NOMO-1 treated with dmso at 0.1 percent for 144 hours (cell line): ENCODE measurements at regions not wholly inside any gene's neighbourhood (a gene's known extent, or its start where the extent isn't known, plus 50 kb on each side); places are given as distances from the start of the nearest gene placed in this dataset.

Experiments used
- DNase-seq: peaks from one replicate; lab custom pipeline; 2025; ENCODE audit not compliant: unreplicated experiment; lab: John Stamatoyannopoulos, UW

DNA sequence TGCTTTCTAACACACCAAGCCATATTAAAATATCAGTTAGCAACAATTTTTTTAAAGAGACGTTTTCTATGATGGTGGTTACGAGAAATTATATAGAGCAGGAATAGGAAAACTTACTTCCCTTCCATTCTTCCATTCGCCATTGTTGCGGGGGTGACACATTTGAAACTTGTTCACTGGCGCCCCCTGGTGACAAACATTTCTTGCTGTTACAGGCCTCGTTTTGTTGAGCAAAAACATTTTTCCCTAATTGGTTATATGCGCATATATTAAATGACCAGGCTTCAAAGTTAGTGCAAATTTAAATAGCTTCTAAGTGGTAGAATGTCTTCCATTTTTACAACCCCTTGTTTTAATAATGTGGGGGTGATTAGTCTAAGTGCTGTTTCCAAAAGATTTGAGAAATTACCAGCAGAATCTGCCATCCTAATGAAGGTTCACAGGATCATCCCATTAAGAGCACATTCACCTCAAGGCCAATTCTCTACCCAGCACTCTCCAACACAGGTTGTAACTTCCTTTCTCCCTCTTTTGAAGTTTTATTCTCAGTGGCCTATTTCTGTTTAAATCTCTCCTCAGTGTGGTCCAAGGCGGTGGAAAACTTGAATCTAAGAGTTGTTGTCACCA is 1124.7 kb downstream of the FLRT2 start:
- no peak for DNase-seq

DNA sequence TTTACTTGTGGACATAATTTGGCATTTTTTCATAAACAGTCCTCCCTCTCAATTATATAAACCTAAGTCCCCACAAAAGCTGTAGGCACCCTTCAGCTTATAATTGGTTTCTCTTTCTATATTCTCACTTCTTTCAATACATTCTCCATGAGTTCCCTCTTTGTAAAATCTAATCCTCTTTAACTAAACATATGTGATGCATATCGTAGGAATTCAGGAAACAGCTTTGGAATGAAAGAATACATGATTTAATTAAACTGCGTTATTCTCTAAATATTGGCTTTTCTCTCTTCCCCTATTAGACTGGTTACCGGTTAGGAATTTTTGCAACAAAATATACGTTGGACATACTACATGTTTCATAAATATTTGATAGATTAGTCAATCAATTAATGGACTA is 1122.6 kb downstream of the FLRT2 start:
- no peak for DNase-seq

DNA sequence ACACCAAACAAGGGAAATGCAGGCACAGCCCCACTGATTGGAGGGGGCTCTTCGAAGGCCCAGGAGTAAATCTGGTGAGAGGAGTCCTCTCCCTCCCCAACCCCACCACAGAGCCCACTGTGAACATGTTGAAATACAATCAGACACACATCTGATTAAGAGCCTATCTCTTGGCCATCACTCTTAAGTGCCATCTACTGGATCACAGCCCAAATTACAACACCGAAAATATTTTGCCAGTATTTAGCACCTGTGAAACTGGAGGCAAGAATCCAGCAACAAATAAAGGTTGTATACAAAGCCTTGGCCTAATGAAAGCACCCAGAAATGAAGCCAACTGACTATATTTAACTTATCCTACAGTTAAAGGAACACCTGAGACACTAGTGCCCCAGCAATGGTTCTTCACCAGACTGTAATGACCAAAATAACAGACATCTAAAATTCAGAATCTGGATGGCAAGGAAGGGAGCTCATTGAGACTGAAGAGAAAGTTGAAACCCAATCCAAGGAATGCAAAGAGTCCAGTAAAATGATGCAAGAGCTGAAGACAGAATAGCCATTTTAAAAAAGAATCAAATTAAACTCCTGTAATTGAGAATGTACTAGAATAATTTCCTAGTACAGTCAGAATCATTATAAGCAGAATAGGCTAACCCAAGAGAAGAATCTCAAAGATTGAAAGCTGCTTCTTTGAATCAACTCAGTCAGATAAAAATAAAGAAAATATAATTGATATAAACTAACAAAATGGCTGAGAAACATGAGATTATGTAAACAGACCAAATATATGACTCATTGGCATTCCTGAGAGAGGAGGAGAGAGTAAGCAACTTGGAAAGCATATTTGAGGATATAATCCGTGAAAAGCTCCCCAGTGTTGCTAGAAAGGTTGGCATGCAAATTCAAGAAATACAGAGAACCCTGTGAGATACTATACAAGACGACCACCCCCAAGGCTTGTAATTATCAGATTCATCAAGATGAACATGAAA is 1117.0 kb downstream of the FLRT2 start:
- DNase-seq: no peak

DNA sequence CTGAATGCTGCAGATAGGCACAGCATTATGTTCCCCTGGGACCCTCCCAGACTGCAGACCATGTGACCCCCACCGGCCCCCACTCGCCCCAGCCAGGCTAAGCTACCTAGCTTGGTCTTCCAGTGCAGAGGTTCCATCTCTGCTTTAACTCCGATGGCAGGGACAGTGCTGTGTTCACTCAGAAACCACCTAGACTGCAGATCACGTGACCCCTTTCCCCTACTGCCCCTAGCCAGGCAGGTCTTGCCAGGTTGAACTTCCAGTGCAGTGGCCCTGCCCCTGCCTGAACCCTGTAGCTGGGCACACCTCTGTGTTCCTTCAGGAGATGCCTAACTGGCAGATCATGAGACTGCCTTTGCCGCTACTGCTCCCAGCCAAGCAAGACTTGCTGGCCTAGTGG is 1116.2 kb downstream of the FLRT2 start:
- DNase-seq: no peak

DNA sequence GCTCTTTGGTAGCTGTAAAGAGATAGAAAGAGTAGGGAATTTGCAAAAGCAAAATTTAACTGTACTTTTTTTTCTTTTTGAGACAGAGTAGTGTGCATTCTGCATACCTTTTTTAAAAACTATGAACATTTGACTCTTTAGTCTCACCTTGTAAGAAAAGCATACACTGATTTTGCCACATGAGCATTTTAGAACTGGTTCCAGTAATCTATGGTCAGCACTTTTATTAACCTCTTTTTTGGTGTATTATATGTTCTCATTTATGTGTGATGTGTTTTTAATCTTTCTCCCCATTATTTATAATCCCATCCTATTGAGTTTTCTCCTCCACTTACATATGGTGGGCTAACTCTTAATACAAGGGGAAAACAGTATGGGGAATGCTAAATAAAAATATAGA is 1111.4 kb downstream of the FLRT2 start:
- no peak for DNase-seq

DNA sequence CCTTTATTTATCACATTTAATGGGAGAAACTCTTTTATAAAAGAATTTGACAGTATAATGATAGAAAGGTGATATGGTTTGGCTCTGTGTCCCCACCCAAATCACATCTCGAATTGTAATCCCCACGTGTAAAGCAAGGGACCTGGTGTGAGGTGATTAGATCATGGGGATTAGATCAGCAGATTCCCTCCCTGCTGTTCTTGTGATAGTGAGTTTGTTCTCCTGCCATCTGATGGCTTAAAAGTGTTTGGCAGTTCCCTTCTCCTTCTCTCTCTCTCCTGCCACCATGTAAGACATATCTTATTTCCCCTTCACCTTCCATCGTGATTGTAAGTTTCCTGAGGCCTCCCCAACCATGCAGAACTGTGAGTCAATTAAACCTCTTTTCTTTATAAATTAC is 1110.3 kb downstream of the FLRT2 start:
- no peak for DNase-seq

DNA sequence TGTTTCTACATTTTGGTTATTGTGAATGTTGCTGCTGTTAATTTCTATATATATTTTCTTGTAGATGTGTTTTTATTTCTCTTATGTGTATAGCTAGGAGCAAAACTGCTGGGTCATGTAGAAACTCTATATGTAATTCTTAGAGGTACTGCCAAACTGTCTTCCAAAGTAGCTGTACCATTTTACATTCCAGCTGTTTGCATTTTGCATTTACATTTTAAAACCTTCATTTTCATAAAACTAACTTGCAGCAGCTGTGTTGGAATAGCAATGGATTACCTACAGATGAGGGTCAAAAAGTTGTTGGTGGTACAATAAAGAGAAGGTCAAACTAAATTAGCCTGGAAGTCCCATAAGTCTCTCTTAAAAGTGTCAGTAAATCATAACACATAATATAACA is 1109.7 kb downstream of the FLRT2 start:
- no peak for DNase-seq

DNA sequence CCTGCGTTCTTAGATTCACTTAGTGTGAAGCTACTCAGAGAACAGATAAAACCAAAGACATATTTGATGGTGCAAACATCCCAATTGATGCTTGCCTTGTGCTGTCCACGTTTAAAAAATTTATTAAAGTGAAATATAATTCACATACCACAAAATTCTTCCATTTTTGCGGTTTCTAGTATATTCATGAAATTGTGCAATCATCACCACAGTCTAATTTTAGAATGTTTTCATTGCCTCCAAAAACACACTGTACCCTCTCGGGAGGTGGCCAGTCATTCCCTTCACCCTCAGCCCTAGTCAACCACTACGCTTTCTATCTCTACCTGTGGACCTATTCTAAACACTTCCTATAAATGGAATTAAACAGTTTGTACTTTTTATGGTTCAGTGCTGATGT is 1109.2 kb downstream of the FLRT2 start:
- no peak for DNase-seq

DNA sequence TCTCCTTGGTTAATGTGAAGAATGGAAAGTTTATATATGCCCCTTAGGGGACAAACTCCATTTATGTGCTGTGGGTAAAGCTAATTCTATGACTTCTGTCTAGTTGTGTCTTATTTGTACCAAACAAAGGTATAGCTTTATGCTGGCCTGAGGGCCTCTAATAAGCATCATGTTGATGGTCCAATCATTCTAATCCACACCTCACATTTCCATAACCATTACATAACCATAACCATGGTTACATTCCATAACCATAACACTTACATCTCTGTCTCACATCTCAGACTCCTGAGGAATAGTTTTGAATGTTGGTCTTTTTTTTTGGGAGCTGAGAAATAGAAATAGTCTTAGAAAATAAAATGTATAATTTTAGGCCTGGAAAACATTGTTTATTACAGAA is 1097.1 kb downstream of the FLRT2 start:
- no peak for DNase-seq

DNA sequence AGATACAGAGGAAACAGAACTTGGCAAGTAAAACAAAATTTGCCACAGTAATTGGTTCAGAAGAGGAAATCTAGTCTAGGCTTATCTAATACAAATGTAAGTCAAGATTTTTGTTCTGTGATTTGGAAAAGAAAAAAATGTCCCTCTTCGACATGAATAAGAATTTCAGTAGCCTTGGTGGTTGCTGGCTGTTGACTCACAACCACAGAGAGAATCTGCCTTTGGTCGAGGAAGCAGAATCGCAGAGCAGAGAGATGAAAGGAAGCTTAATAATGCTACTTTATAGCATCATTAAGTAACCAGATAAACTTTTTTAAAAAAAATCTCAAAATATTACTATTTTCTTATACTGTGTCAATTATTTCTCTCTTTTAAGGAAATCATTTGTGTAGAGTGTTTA is 1096.6 kb downstream of the FLRT2 start:
- no peak for DNase-seq

DNA sequence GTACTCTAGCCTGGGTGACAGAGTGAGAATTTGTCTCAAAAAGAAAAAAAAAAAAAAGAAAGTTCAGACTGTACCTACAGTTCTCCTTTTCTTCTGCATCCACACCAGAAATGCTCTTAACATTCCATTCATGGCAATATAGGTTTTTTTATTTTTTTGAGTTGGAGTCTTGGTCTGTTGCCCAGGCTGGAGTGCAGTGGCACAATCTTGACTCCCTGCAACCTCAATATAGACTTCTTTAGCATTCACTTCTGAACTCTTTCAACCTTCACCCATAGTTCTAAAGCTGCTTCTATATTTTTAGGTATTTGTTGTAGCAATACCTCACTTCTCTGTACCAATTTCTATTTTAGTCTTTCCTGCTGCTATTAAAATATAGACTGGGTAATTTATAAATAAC is 1095.7 kb downstream of the FLRT2 start:
- no peak for DNase-seq

DNA sequence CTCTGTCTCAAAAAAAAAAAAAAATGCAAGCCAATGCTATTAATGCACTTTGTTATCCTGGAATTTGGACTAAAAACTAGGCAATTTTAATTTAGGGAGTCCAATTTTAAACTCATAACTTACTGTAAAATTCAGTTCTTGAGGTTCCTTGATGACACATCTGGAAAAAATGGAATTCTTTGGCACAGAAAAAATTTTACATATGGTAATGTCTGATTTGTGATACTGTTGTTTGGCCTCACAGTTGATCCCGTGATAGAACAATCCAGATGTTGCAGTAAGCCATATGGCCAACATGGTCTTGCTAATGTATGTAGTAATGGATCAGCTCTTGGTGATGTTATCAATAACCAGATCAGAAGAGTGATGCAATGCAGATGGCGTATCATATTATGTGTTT is 1089.8 kb downstream of the FLRT2 start:
- no peak for DNase-seq

DNA sequence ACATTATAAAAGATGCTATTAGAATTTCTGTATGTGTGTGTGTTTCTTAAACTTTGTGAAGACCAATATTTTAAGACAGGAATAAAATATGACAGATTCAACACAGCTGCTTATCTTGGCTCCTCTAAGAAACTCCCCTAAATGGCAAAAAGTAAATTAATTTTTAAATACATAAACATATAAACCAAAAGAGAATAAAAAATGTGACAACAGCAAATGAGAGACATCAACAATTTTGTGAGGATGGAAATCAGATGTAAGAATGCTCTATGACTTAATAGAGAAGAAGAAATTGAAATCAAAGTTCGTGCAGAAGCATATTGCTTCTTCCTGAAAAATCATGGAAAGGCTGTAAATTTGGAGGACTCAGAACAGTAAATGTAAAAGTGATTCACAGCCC is 1083.8 kb downstream of the FLRT2 start:
- no peak for DNase-seq

DNA sequence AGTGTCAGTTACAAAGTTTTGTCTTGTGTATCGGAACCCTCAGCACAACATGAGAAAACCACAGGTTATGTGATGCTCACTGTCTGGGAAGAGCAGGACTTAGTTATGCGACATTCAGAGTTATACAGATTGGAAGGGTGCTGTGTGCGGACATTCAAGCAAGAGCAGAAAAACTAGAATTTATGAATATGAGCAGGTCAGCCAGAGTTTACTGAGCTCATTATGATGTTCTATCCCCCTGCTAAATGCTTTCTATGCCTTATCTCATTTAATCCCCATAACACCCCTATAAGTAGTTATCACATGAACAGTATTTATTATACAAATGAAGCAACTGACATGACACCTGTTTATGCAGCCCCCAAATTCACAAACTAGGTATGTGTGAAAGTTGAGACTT is 1083.2 kb downstream of the FLRT2 start:
- DNase-seq: no peak

DNA sequence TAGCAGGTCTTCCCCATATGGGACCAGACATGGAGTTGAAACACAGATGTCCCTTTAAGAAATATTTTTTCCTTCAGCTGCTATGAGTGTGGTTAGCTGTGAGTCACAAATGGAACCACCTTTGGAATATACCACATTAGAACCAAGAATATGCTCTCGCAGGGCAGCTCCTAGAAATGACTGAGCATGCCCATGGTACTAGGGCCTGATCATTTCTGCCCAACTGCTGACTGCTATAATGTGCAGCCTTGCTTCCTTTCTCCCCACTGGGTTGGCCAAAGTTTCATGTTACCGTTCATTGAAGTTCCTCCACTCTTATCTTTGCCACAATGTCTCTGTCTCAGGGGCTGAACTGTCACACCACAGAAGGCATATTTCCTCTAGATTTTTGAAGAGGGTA is 1074.6 kb downstream of the FLRT2 start:
- DNase-seq: no peak

DNA sequence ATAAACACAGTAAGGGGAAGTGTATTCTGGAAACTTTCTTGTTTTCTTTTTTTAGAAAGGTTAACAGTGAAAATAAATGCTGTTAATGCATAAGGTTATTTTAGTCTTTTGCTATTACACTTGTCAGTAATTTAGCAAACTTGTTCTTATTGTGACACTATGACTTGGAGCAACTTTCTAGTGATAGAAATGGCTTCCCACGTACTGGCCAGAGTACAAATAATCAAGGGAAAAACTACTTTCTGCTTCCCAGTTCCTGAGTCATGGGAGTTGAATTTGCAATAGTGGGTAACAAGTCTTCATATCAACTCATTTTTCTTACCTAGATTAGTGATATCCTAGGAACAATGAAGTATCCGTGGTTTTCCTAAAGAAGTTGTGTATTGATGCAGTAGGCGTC is 1072.3 kb downstream of the FLRT2 start:
- DNase-seq: no peak

DNA sequence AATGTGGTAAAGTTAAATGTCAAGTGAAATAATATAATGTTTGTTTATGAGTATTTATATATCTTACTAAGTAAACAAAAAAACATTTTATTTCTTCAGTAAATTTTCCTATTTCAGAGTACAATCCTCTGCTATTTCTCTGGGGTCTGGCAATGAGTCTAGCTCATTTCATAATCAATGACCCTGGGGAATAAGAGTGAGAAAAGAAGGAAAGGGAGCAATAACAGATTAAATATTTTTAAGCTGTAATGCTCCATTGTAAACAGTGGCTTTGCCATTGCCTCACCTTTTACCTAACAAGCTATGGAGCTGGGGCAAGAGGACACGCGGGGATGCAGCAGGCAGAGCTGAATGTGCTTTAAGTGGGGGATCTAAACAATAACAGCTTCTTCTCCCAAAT is 1071.9 kb downstream of the FLRT2 start:
- DNase-seq: no peak

DNA sequence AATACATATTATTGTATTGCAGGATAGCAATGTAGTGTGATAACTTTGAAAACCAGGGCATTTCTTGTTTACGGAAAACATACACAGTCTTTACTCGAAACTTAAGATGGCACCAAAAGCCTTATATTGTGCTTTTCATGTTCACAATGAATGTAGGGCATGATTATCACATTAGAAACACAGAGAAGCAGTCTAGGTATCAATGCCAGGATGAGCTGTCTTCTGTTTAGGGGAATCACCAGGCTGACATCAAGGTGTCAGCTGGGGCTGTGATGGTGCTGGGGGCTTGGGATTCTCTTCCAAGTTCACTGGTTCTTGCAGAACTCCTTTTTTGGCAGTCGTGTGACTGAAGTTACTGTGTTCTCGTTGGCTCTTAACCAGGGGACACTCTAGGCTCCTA is 1067.3 kb downstream of the FLRT2 start:
- no peak for DNase-seq

DNA sequence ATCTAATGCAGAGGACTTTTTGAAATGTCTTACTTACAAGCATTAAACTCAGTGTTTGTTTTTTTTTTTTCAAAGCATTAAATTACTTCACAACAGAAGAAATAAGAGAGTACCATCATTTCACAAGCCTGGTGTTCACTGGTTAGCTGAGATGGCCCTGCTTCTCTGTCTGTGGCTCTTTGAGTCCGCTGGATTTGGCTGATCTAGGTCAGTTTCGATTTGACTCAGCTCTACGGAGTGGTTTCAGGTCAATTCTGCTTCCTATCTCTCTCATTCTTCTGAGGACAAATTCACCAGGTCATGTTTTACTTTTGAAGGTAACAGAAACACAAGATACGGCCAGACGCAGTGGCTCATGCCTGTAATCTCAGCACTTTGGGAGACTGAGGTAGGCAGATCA is 1066.1 kb downstream of the FLRT2 start:
- no peak for DNase-seq

DNA sequence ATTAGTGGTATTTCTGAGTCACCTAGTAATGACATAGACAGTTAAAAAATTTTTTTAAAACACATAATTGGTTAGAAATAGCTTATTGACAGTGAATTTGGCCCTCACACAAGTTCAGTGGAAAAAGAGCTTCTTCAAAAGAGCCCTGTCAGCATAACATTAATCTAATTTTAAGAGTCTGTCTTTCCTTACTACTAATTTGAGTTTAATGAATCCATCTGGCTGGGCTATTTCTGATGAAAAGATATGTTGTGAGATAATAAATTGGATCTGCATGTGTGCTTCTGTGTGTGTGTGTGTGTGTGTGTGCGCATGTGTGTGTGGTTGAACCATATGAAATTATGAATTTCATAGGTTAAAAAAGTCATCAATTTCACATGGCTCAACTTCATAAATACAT is 1045.2 kb downstream of the FLRT2 start:
- DNase-seq: no peak

DNA sequence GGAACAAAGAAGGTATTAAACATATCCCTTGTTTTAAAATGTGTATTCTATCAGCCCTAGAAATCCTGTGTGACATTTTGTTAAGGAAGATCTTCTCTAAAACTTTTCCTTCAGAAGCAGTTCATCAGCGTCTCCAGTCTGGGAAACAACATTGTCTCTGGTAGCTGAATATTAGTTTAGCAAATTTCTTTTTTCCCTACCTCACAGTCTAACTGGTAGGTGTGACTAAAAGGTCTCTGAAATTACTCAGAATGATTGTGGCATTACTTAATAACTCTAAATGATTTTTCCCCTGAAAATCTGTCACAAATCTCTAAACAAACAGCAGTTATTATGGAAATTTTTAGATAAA is 1044.8 kb downstream of the FLRT2 start:
- no peak for DNase-seq

DNA sequence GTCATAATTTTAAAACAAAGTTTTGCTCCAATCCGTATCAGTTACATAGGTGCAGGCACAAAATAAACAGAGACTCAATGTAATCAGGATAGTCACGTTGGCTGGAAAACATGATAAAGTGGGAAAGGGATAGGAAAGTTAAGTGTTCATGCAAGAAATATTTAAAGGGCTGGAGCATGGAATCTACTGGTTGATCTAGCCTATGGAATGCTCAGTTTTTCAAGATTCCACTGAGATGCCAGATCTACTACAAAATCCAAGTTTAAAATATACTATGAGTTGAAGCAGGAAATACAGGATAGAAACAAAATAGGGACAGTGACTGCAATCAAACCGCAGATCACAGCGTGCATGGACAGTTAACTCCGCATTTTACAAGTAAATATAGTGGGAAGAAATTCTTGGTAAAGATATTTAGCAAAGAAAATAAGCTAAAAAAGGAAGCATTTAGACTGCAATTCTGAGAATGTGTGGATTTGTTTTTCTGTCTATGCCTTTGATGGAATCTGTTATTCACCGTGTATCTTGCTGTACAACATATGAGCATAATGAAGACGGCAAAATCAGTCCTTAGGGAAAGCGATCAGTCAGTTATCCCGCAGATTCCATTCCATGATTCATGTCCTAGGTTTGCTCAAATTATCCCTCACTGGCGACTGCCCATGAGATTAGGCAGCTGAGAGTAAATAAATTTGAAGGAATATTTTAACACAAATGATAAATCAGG is 1044.3 kb downstream of the FLRT2 start:
- no peak for DNase-seq
